HepG2 (cell line): ENCODE measurements at regions not wholly inside any gene's neighbourhood (a gene's known extent, or its start where the extent isn't known, plus 50 kb on each side); places are given as distances from the start of the nearest gene placed in this dataset.

ENCODE experiments used
- ATAC-seq: fragments of 200-7000 bp; cut with Tn5 transposase; 3 replicates; pipeline ENCODE4 v1.9.1; 2020; ENCODE audit warnings: mild to moderate bottlenecking, moderate library complexity
- BruUV-seq: library from RNA; stranded (reverse); fragments of 400-500 nt; replicated peaks from 2 replicates; lab custom pipeline; 2021; lab: Mats Ljungman, UMichigan
- CTCF ChIA-PET: fragments of 300-600 bp; formaldehyde crosslinking; extraction: SDS; loops from one replicate; lab custom pipeline; 2021; ENCODE audit warnings: low total read pairs, inconsistent platforms, low intra/inter-chr PET ratio; lab: Yijun Ruan, JAX
- POLR2A ChIA-PET: fragments of 350-600 bp; sonication (Branson Sonifier 250); formaldehyde crosslinking; loops from one replicate; lab custom pipeline; 2020; ENCODE audit warnings: antibody characterized with exemption, inconsistent platforms; lab: Yijun Ruan, JAX
- DNase-seq: peaks from one replicate; pipeline ENCODE4 v3.0.0-alpha.2; 2015; ENCODE audit warnings: low spot score
- FAIRE-seq: peaks from 3 replicates; lab custom pipeline; 2011; peaks lifted over from hg19 to GRCh38; lab: Jason Lieb, UNC
- H2AFZ ChIP-seq: one replicate; pipeline ENCODE4 v1.6.1; 2011; ENCODE audit warnings: low read length, inconsistent platforms
- H3K27ac ChIP-seq: fragments of 300-600 bp; 3 replicates; pipeline ENCODE4 v1.8.0; 2011; ENCODE audit warnings: mixed run types, mild to moderate bottlenecking, mixed read lengths, low read length, inconsistent platforms; ENCODE audit not compliant: insufficient read depth; ENCODE audit errors: extremely low read length
- H3K27me3 ChIP-seq, 2 experiments: fragments of 200-600 bp in 1 of 2; 2 replicates in 1 of 2; 3 replicates in 1 of 2; pipeline versions ENCODE4 v1.6.0 to v1.8.0; 2011; ENCODE audit warnings: low read length in 2 of 2, mild to moderate bottlenecking in 2 of 2, moderate library complexity in 2 of 2, inconsistent platforms in 1 of 2; ENCODE audit not compliant: insufficient read depth in 2 of 2, control insufficient read depth in 1 of 2
- H3K36me3 ChIP-seq, 2 experiments: fragments of 200-600 bp in 1 of 2; replicated peaks in 1 of 2; 2 replicates in 1 of 2; 3 replicates in 1 of 2; pipeline versions ENCODE4 v1.5.1 to v1.8.0; 2011; ENCODE audit warnings: low read length in 2 of 2, inconsistent platforms in 1 of 2; ENCODE audit not compliant: insufficient read depth in 2 of 2, control insufficient read depth in 1 of 2
- H3K4me1 ChIP-seq: 2 replicates; pipeline ENCODE4 v1.5.1; 2012; ENCODE audit warnings: low read length, inconsistent platforms; ENCODE audit not compliant: insufficient read depth
- H3K4me2 ChIP-seq: 2 replicates; pipeline ENCODE4 v1.6.0; 2011; ENCODE audit warnings: low read depth, low read length, inconsistent platforms
- H3K4me3 ChIP-seq, 3 experiments: fragments of 200-600 bp in 1 of 3; sonication (generic), shearing (Covaris generic) in 1 of 3; replicated peaks in 1 of 3; 2 replicates each; pipeline ENCODE4 v1.5.1; 2011 to 2016; ENCODE audit warnings: low read length in 3 of 3, inconsistent platforms in 2 of 3, low read depth in 2 of 3, mild to moderate bottlenecking in 2 of 3, control low read depth in 1 of 3, mixed read lengths in 1 of 3; ENCODE audit not compliant: insufficient read depth in 1 of 3
- H3K79me2 ChIP-seq: one replicate; pipeline ENCODE4 v1.6.1; 2011; ENCODE audit warnings: low read length, inconsistent platforms; ENCODE audit not compliant: insufficient read depth
- H3K9ac ChIP-seq: 2 replicates; pipeline ENCODE4 v1.6.0; 2011; ENCODE audit warnings: mild to moderate bottlenecking, low read depth, low read length, inconsistent platforms; ENCODE audit not compliant: insufficient read depth
- H3K9me3 ChIP-seq: 2 replicates; pipeline ENCODE4 v1.5.1; 2012; ENCODE audit warnings: mild to moderate bottlenecking, low read length
- H4K20me1 ChIP-seq: 2 replicates; pipeline ENCODE4 v1.6.0; 2011; ENCODE audit warnings: inconsistent platforms, mild to moderate bottlenecking, low read length, moderate library complexity; ENCODE audit not compliant: insufficient read depth
- CENPX ChIP-seq: sonication (generic); formaldehyde crosslinking; IDR thresholded peaks from 2 replicates; pipeline ENCODE4 v1.9.0; 2021; ENCODE audit warnings: mild to moderate bottlenecking, missing genetic modification reagents, moderate library complexity
- KDM5B ChIP-seq: sonication (generic); formaldehyde crosslinking; IDR thresholded peaks from 2 replicates; pipeline ENCODE4 v1.4.0; 2020; ENCODE audit warnings: missing genetic modification reagents, mild to moderate bottlenecking, borderline replicate concordance
- MED1 ChIP-seq: sonication (generic); formaldehyde crosslinking; IDR thresholded peaks from 2 replicates; pipeline ENCODE4 v1.4.0; 2020; ENCODE audit warnings: missing genetic modification reagents
- ZNF180 ChIP-seq: sonication (generic); formaldehyde crosslinking; IDR thresholded peaks from 2 replicates; pipeline ENCODE4 v1.4.0; 2020; ENCODE audit warnings: low read depth, missing genetic modification reagents, borderline replicate concordance
- ZNF20 ChIP-seq: sonication (generic); formaldehyde crosslinking; IDR thresholded peaks from 2 replicates; pipeline ENCODE4 v1.4.0; 2020; ENCODE audit warnings: mild to moderate bottlenecking, moderate library complexity, missing genetic modification reagents
- ZNF354B ChIP-seq: sonication (generic); formaldehyde crosslinking; IDR thresholded peaks from 2 replicates; pipeline ENCODE4 v1.8.0; 2022; ENCODE audit warnings: mild to moderate bottlenecking, missing genetic modification reagents
- WGBS: methylation state at CpG from one replicate; pipeline ENCODE4 v1.1.6; 2017; ENCODE audit warnings: low lambda C conversion rate; 5-methylcytosine and 5-hydroxymethylcytosine counted together
- in situ Hi-C: cut with HindIII; loops from 2 replicates; pipeline ENCODE4 v1.10.0; 2017; ENCODE audit warnings: low pct_unique_long_range_greater_than_20kb; ENCODE audit not compliant: extremely low pct_ligation_motif_present
- intact Hi-C: fragments of 100-400 bp; cut with micrococcal nuclease; formaldehyde crosslinking; loops from one replicate; pipeline ENCODE4 v1.10.0; 2022; ENCODE audit not compliant: unreplicated experiment
- TF ChIP-seq, protein P1 (sequence below): sonication (generic); formaldehyde crosslinking; IDR thresholded peaks from 2 replicates; pipeline ENCODE4 v1.4.0; 2020; ENCODE audit warnings: missing genetic modification reagents, low read depth, mild to moderate bottlenecking, borderline replicate concordance
- TF ChIP-seq, protein P2 (sequence below): sonication (generic); formaldehyde crosslinking; IDR thresholded peaks from 2 replicates; pipeline ENCODE4 v1.4.0; 2020; ENCODE audit warnings: low read depth, mild to moderate bottlenecking, missing genetic modification reagents

DNA sequence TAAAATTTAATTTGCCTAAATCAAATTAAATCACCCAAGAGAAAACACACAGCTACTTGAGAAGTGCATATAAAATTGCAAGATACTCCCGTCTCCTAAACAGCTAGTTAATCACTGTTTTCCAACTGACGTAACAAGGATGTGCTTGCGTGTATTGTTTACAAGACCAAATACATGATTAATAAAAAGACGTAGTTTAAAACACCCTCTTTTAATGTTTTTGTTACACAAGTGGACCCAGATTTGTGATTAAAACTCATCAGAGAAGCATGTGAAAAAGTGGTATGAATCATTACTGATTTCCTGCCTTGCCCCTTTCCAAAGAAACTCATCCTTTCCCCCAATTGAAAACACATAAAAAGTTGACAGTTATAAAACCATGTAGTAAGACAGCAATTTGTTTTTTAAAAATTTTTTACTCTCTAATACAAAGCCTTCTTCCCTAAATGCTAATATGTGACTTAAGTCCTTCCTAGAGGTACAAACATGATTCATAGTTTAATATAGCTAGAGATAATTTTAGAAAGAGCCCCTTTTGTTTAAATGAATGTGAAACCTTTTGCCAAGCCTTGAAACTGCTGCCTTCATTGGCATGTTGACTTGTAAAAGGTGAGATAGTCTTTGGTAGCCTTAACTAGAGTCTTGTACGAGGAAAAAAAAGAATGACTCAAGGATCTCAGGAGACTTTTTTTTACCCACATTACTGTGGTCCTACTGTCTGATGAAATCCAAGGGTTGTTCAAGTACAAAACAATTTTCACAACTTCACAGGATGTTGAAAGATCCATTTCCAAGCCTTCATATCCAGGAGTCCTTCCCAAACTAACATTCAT lies 61.4 kb upstream of the FST start (continued):
- no peak for TF ChIP-seq ZNF354B (CRISPR knock-in tag)

DNA sequence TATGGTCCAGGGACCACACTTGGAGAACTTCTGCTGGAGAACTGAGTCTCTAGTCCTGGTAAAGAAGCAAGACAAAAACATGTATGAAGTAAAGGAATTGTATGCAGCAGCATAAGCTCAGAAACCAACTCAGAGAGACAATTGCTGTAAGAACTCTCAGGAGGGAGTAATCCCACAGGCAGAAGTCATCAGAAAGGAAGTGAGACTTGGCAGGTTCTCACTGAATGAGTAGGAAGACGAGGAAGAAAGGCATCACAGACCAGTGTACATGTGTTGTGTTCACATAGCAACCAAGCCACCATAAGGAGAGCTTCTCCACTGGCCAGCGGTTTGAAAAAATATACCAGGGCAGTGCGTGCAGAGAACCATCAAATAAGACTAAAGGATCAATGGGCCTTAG lies 57.9 kb upstream of the FST start:
- DNase-seq (no peak), FAIRE-seq (no peak), ATAC-seq (no peak)
- WGBS: 50% methylated on average over 3 of the region's 3 CpGs
- Histone ChIP-seq H4K20me1 (no peaks in the 10 kb centered on the region), H2AFZ (no peak overlapping the region), H3K9ac (no peak overlapping the region), H3K27me3 (no peaks in the 10 kb centered on the region), H3K4me2 (no peak overlapping the region), H3K4me3 (no peak overlapping the region), H3K27ac (no peak overlapping the region), H3K4me1 (peaks cover 17% of the 10 kb centered on the region), H3K79me2 (no peaks in the 10 kb centered on the region), H3K36me3 (no peaks in the 10 kb centered on the region), H3K9me3 (no peaks in the 10 kb centered on the region)
- in situ Hi-C loops (no loop called here), intact Hi-C loops (no loop called here)
- no peak for TF ChIP-seq KDM5B
- no peak for TF ChIP-seq MED1 (CRISPR knock-in tag)
- TF ChIP-seq ZNF180 (CRISPR knock-in tag): no peak
- TF ChIP-seq, protein P1, sequence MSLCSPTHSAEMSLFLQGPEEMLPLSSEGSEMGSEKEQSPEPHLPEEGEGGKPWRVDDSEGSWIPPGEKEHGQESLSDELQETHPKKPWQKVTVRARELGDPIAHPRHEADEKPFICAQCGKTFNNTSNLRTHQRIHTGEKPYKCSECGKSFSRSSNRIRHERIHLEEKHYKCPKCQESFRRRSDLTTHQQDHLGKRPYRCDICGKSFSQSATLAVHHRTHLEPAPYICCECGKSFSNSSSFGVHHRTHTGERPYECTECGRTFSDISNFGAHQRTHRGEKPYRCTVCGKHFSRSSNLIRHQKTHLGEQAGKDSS (CRISPR knock-in tag): no peak
- TF ChIP-seq CENPX (CRISPR knock-in tag): no peak
- no peak for TF ChIP-seq ZNF20
- TF ChIP-seq, protein P2, sequence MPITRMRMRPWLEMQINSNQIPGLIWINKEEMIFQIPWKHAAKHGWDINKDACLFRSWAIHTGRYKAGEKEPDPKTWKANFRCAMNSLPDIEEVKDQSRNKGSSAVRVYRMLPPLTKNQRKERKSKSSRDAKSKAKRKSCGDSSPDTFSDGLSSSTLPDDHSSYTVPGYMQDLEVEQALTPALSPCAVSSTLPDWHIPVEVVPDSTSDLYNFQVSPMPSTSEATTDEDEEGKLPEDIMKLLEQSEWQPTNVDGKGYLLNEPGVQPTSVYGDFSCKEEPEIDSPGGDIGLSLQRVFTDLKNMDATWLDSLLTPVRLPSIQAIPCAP (CRISPR knock-in tag): no peak
- no TSS peak for BruUV-seq
- POLR2A ChIA-PET: no interaction called here
- CTCF ChIA-PET: no interaction called here
